ENCODE measurements at regions not wholly inside any gene's neighbourhood (a gene's known extent, or its start where the extent isn't known, plus 50 kb on each side); places are given as distances from the start of the nearest gene placed in this dataset.

DNA sequence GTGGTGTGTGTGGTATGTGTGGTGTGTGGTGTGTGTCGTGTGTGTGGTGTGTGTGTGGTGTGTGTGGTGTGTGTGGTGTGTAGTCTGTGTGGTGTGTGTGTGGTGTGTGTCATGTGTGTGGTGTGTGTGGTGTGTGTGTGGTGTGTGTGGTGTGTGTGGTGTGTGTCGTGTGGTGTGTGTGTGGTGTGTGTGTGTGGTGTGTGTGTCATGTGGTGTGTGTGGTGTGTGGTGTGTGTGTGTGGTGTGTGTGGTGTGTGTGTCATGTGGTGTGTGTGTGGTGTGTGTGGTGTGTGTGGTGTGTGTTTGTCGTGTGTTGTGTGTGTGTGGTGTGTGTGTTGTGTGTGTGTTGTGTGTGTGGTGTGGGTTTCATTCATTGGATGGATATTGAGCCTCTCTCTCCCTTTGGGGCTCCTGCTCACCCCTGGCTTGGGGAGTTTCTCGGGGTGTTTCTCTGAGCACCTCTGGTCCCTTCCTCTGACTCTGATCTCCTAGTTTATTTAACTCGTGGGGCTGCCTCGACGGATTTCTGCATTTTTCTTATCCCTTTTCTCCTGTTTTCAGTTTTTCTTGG lies 145.8 kb downstream of the DNAJB6 start:
- no peak for DNase-seq

DNA sequence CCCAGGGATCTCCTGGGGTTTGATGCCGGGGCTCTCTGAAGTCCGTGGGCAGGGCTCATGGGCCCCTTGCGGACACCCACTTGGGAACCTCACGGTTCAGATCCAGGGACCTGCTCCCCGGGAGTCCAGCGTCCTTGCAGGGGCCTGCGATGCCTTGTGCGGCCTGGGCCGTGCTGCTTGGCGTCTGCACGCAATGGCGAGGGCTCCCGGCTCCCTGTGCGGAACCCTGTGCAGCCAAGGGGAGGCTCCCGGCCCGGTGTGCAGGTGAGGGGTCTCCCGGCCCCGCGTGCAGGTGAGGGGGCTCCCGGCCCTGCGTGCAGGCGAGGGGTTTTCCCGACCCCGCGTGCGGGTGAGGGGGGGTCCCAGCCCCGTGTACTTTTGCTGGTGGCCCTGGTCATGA lies 146.7 kb downstream of the DNAJB6 start:
- no peak for DNase-seq

DNA sequence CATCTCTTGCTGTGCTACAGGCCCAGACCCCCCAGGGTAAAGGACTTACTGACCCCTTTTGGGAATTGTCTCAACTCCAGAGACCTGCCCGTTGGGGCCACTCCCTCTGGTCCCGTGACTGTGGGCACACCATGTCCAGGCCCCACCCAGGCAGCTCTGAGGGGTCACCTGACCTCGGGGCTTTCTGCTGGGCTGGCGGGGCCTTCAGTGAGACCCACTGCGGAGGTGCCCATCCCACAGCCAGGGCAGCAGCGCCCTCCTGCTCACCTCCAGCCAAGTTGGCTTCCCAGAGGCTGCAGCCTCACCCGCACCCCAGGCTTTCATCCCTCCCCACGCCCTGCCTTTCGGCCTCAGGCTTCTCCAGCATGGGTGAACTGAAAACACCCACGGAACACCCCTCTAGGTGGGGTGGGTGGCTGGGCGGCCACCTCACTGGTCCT lies 147.2 kb downstream of the DNAJB6 start:
- no peak for DNase-seq

DNA sequence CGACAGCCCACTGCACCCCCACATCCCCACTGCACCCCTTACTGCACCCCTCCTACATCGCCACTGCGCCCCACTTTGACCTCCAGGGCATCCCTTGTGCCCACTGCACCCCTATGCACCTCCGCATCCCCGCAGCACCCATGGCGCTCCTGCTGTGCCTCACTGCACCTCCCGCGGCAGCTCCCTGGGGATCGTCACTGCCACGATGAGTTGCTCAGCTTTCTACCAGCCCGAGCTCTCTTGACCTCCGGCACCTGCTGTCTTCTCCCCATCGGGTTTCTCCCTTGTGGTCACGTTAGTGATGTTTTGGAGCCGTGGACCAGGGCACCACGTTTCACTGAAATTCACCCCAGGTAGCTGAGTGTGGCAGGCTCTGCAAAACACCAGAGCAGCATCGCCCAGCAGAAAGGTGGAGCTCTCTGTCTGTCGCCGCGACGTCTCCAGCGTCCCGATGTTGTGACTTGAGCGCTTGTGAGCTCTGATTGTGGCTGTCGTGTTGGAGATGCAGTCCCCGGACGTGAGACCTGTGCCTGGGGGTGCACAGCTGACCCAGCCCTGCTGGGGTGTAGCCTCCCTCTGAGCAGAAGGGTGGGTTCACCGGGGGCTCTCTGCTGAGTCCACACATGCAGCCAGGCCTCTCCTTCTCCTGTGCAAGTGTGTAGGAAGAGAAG lies 147.7 kb downstream of the DNAJB6 start:
- DNase-seq: no peak

DNA sequence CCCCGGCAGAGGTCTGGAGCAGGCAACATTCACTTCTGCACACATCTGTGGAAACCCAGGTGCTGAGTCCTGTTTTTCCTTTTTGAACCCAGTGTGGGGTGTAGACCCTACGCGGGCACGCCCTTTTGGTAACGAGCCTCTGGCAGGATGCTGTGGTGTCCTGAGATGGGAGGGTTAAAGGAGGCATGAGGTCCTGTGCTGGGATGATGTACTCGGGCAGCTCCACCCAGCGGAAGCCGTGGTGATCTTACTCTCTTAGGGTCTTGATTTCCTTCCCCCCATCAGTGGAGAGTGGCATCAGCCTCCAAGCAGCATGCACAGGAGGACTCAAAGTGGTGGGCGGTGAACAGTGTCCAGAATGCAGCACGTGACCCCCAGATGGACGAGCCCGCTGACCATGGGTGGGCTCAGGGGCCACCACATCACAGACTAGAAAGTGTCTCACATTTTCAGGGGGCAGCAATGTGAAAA lies 148.6 kb downstream of the DNAJB6 start:
- DNase-seq: no peak

DNA sequence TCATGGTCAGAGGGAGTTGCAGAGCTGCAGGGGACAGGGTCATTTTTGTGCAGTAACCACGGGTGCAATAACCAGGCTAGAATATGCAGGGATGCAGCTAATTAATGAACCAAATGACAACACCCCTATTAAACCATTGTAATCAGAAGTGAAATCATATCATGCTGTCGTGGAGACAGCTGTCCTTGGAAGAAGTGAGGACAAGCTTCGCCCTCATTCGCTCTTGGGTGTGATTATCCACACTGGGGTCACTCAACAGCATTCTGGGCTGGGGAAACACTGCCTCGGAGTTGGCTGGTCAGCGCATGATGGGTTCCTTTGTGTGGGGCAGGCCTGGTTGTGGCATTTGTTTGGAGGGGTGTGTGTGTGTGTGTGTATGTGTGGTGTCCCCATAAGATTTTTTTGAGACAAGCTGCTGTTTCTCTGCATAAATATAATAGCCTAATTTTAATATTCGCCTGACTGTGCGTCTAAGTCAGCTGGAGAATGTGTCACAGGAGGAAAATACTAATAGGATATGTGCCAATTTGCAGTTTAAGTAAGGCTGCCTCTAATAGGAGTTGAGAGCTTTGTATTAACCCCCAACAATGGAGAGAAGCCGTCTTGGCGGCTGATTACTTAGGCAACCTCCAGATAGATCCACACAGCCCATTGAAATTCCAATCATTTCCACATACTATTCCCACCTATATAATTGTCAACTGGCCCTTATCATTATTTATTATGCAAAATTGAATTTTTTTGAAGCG lies 149.4 kb downstream of the DNAJB6 start:
- DNase-seq: no peak

DNA sequence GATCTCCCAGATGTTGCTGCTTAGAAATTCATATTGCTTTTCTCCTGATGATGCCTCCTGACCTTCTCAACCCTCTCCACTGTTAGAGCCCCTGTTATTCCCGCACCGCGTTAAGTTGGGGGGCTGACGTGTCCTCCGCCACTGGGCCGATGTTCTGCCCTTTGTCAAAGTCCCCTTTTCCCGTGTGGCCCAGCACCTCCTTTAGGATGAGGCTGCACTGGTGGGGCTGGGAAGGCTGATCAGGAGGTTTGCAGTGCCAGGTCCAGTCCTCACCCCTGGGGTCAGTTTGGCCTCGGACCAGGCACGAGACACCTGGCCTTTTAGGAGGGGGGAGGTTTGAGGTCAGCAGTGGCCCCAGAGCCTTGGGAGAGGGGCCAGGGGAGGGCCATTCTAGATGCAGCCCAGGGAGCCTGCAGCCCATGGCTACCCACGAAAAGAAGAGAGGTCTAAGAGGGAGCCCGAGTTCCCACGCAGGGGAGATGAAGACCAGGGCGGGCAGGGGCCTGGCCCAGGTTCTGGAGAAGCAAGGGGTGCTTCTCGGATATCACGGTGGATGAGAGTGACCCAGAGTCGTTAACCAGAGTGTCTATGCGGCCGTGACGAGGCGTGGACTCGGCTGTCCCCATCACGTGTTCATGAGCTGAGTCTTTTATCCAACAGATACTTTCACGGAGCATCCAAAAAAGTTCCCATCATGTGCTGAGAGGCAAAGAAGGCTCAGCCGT lies 150.4 kb downstream of the DNAJB6 start:
- DNase-seq: no peak

DNA sequence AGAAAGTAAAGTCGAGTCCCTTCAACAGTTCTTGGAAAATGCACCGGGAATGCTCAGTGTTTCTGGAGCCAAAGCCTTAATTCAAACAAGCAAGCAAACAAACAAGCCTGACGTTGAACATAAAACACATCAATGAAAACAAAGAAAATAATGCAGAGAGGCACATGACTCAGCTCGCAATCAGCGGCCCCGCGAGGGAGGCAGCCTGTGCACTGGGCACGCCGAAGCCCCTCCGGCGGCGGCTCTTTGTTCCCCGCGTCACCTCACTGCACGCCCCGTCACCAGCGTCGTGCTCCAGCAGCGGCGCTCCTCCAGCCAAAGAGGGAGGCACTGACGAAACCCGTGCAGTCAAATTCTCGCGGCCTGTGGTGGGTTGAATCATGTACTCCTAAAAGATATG lies 151.5 kb downstream of the DNAJB6 start:
- DNase-seq: no peak

DNA sequence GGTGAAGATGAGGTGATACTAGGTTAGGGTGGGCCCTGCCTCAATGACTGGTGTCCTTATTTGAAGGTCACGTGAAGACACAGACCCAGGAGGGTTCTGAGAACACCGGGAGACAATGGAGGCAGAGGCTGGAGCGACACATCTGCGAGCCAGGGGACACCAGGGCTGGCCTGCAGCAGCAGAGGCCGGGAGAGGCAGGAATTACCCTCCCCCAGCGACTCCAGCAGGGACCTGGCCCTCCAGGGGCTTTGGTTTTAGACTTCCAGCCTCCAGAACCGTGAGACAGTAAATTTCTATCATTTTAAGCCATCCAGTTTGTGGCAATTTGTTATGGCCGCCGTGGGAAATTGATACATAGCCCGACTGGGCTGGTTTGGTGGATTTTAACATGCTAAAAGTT lies 152.2 kb downstream of the DNAJB6 start:
- no peak for DNase-seq

Data from CD4-positive, alpha-beta T cell treated with Interleukin-1 beta for 1 hour (primary cell).